ENCODE measurements at regions not wholly inside any gene's neighbourhood (a gene's known extent, or its start where the extent isn't known, plus 50 kb on each side); places are given as distances from the start of the nearest gene placed in this dataset.

DNA sequence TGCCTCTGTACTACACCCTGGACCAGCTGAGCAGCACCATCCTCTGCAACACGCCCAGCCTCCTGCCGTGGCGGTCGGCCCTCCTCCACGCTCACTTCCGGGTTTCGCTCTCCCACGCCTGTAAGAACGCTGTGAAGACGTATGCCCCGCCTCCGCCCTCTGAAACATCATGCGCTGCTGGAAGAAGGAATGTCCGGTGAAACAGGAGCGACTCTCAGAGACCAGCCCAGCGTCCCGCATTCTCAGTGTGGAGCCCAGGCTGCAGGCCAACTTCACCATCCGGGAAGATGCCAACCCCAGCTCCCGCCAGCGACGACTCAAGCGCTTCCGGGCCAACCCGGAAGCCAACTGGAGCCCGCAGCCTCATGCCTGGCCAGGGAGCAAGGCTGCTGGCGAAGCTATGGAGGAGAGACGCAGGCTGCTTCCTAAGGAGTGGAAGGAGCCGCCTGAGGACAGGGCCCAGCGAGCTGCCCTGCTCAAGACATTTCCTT, 186.1 kb upstream of the SLITRK2 start:
- no peak for DNase-seq

DNA sequence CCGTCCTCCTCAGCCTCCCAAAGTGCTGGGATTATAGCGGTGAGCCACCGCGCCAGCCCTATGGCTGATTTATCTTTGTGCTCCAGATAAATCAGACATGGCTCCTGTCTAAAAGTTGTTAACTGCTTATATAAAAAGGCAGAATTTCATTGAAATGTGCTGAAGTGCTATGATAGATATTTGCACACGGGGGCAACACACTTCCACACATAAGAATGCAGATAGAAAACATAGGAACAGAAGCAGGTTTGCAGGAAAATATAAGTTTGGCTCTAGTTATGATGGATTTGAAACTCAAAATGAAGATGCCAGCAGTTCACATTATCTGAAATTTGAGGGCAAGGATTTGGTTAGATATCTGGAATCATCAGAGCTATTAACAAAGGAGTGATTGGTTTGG, 163.1 kb upstream of the SLITRK2 start:
- no peak for DNase-seq

DNA sequence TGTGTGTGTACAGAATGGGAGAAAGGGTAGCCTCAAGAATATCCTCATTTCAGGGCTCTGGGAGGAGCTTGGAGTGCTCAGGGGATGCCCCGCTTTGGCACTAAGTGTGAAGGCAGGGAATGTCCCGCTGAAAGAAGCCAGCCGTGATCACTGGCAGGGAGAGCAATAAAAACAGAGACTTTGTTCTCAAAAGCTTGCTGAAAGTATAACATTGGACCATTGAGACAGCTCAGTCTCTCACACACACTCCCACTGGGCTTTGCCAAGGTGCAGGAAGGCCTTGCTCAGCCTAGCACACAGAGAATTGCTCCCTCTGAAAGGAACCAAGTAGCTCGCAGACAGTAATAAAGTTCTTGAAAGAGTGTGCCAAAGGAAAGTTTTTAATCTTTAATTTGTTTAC, 143.8 kb upstream of the SLITRK2 start:
- no peak for DNase-seq

DNA sequence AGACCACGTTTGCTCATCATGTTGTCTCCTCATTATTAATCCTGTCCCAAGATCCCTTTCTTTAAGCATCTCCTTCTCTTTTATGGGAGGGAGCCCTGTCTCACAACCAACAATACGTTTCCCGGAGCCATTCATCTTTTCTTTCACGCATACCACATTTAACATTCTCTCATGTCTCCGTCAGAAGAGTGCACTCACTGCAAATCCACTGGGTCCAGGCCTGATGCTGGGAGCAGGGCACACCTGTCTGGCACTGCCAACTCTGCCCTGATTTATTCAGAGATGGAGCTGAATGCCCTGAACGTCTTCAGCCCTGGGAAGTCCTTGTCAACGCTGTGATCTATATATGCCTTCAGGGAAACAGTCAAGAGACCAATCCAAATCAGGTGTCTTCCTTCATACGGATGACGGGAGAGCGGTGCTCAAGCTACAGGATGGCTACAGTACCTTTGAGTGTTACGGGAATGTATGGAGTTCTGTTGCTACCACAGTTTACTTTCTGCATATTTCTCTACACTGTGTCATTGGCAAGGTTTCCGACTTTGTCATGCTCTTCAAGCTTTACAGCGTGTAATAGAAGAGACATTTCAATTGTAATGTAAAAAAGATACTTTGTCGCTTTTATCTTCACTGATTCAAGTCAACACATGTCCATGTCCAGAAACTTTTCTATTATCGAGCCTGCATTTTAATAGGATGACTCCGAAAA, 140.4 kb upstream of the SLITRK2 start:
- no peak for DNase-seq

DNA sequence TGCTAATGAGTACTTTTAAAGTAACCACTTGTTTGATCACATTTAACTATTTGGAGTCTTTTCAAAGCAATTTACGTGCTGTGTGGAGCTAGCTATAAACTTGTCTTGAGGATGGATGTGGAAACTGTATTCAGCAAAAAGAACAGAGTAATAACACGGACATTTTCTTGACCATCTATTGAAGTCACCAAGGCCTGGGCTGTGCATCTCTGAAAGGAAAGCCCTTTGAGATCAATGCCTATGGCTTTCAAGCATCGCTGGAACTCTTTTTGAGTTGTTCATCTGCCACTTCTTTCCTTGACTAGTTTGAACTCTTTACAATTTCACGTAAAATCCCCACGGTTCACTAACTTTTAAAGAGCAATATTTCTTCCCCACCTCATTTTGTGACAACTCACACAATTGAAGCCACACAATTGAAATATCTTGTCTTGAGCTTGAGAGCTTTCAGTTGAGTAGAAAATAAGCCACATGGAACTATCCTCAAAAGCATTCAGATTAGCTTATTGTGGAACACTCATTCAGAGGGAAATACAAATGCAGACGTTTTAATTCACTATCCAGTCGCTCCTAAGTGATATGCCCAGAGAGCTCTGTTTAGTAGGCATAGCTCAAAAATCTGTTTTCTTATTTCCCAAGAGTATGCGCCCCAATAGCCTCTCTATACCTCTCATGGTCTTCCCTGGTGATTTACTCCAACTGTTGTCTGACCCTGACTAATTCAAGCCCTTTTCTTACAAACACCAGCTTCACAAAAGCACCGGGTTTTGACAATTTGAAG, 134.9 kb upstream of the SLITRK2 start:
- no peak for DNase-seq

DNA sequence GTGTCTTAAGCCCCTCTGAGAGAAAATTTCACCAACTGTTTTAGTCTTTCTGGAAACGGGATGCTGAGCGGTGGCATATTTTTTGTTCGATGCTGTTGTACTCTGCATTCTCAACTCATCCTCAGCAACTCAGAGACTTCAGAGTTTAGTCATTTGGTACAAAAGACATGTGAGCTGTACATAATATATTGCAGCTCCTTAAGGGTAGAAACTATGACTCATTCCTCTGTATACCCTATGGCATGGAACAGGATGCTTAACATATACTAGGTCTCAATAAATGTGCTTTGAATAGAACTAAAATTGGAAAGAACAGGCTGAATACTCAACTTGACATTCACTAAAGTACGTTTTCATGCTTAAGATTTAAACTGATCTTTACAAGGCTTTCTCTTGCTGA, 130.5 kb upstream of the SLITRK2 start:
- no peak for DNase-seq

DNA sequence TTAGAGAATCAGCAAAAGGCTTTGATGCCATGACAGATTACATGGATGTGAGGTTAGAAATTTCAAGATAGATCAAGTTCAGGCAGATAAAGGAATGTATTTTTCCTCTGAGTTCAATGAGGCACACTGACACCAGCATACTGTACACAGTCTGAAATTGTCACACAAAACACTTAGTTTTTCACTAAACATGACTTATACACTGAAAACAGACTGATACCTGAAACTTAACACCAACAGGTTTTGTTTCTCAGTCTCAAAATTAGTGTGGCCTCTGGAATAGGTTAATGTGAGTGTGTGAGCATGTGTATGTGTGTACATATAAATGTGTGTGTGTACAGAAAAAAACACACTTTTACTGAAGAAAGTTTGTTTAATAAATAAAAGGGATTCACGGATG, 129.9 kb upstream of the SLITRK2 start:
- DNase-seq: no peak

DNA sequence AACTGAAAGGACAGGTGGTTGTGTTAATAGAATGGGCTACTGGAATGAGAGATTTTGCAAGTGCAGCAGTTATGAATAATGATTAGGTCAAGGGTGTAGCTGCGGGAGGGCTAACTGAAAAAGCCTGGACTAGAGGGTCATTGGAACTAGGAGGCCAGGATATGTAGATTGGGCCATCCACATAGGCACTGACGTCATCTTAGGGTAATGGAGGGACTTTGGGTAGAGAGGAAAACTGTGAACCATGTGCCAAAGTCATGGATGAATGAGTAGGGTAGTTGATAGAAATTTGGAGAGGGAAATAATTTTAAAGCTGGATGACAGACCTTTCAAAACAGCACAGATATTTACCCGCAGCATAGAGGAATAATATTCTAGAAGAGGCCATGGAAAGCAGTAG, 123.6 kb upstream of the SLITRK2 start:
- no peak for DNase-seq

DNA sequence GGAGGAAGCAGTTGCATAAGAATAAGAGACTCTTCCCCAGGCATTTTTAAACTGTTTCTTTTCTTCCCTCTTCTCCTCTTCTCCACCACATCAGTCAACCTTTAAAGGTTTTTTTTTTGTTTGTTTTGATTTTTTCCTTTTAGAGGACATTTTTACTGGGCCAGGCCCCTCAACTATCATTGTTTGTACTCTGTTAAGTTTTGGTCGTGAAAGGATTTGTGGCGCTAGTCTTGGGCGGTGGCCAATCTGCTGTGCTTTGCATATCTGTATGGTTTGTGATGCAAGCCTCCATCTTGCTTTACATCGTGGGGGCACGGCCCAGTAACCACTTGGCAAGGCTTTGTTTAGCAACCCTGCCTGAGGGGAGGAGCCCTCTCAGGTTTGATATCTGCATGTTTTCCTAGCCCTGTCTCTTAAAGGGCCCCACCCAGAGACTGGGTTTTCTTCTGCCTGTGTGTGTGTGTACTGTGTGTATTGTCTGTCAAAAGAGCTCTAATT, 101.9 kb upstream of the SLITRK2 start:
- DNase-seq: no peak

DNA sequence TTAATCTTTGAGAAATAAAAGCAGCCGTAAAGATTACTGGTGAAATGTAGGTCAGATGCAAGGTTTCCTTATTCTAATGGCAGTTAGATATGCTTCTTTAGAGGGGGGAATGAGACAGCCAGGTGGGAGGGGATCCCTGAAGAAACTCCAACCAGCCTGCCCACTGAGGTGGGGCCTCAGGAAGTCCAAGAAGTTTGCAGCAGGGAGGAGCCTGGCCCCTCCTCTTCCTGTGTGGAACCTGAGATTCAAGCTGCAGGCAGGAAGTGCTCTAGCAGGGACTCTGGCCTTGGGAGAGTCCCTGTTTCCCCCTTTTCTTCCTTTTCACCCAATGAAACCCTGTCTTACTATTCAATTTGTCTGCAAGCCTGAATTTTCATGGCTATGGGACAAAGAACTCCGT, 101.4 kb upstream of the SLITRK2 start:
- DNase-seq: no peak

DNA sequence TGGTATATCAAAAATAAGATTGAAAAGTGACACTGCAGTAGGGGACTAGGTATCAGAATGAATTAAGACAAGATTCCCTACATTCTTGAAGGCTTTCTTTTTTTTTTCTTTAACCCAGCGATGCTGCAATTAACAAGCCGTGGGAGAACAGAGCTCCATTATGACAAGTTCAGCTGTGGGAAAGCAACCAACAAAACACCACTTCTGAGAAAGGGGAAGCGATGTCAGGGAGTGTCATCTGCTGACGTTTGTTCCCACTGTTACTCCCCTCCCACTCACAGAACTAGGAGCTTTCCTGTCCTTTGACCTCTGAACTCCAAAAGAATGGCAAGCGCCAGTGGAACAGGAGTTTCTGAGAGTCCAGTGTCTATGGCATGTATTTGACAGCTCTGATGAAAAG, 90.2 kb upstream of the SLITRK2 start:
- DNase-seq: no peak

DNA sequence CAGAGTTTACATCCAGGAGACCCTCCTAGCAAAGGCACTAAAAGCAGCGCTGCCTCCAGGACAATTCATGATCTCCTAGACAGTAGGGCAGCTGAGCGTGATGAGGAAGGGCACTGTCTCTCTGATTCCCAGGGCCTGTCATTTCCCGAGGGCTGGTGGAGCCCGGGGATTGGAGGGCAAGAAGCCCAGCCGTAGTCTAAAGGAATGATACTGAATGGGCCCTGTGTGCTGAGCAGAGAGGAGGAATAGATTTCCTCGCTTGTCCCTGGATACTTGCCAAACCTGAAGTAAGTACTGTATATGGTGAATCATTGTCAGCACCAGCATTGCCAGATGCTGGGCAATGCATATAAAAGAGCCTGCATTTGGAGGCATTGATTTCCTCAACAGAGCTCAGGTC, 88.0 kb upstream of the SLITRK2 start:
- DNase-seq: no peak

DNA sequence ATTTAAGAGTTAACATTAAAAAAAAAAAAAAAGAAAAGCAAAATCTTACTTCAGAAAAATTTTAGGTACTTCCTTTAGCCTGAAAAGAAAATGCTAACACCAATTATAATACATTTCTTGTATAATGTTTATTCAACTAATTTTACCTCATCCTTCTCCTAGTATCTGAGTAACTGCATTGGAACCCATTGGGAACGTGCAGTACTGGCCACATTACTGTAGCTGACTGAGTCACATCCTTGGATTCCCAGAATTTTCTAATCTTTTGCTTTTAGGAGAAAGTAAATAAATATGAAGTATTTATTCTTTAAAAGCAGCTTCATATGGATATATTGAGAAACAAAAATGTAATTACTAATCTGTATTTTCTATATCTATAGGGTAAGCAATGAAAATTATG, 82.6 kb upstream of the SLITRK2 start:
- DNase-seq: no peak

DNA sequence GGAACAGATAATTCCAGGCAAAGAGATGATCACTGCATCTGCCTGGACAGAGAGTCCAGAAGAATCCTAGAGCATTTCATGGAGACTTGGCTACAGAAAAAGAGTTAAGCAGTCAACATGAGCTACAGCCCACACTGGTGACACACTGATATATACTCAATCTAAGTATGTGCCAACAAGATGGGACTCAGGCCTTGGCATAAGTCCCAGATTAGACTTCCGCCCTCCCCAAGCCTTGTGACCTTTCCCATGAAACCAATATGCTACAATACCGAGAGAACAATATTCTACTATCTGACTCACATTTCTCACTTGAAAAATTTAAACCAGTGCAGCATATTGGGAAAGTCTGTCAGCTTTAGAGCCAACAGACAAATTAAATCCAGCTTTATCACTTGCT, 65.7 kb upstream of the SLITRK2 start:
- no peak for DNase-seq
